ENCODE measurements at regions not wholly inside any gene's neighbourhood (a gene's known extent, or its start where the extent isn't known, plus 50 kb on each side); places are given as distances from the start of the nearest gene placed in this dataset.

DNA sequence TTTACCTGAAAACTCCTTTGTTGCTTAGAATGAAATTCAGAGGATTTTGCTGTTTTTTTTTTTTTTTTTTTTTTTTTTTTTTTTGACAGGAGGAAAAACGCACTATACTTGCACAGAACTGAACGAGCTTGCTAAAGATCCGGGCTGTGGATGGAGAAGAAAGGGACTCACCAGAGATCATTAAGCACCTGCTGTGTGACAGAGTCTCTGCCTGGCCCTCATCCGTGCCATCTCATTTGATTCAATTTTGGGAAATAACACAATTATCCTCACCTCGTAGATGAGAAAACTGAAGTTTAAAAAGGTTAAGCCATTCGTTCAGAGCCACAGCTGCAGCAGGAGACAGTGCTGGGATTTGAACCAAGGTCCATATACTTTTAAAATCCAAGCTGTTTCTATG is 775.4 kb upstream of the ID2 start:
- no peak for DNase-seq

GRCh38 chr2:7907041-7907440 is 774.8 kb upstream of the ID2 start:
- DNase-seq, result no peak

- no peak for DNase-seq
These were observed 771.1 kb upstream of the ID2 start for GRCh38 chr2:7910752-7911151.

DNA sequence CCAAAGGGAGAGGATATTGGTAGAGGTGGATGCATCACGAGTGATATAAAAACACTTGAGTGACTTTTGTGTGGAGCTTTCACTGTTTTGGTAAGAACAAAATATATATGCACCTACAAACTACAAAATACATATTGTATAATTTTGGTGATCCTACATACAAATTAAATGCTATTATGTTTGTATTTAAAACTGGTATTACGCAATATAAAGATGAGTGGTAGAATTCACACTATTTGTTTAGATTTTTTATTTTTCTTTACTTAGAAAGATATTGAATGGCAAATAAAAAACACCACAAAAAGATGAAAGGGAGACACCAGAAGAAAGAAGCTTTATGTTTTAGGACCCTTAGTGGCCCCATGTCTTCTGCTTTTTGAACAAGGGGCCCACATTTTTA is 770.7 kb upstream of the ID2 start:
- DNase-seq, result no peak

DNA sequence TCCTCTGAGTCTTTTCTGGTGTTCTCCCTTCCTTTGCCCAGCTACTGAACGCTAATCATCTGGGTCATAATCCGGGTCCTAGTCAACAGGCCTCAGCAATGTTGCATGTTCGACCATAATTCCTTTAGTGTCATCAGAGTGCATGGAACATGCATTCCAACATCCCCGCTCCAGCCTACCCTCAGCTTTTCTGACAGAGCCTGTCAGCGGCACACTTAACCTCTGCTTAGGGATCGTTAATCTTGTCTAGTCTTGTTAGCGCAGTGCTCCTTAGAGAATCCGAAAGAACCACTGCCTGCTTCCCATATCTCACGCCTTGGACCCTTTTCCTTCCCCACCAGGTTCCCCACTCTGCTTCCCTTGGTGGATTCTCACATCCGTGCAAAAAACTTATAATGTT is 767.9 kb upstream of the ID2 start:
- no peak for DNase-seq

- no peak for DNase-seq
These were observed 766.4 kb upstream of the ID2 start for GRCh38 chr2:7915302-7916091.

DNA sequence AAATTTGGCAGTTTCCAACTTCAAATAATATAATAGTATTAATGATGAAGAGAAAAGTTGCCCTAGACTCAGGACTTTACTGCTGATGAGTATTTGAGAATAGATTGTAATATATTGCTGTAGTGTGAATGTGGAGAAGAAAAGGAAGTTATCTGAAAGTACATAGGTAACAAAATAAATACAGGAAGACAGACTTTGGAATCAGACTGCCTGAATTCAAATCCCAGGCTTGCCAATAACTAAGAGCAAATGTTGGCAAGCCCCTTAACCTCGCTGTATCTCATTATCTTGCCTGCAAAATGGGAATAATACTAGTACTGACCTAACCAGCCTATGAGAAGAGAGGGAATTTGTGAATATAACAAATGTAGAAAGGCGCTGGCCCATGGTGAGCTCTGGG is 765.2 kb upstream of the ID2 start:
- no peak for DNase-seq

GRCh38 chr2:7919510-7919909 is 762.3 kb upstream of the ID2 start:
- DNase-seq, result no peak

DNA sequence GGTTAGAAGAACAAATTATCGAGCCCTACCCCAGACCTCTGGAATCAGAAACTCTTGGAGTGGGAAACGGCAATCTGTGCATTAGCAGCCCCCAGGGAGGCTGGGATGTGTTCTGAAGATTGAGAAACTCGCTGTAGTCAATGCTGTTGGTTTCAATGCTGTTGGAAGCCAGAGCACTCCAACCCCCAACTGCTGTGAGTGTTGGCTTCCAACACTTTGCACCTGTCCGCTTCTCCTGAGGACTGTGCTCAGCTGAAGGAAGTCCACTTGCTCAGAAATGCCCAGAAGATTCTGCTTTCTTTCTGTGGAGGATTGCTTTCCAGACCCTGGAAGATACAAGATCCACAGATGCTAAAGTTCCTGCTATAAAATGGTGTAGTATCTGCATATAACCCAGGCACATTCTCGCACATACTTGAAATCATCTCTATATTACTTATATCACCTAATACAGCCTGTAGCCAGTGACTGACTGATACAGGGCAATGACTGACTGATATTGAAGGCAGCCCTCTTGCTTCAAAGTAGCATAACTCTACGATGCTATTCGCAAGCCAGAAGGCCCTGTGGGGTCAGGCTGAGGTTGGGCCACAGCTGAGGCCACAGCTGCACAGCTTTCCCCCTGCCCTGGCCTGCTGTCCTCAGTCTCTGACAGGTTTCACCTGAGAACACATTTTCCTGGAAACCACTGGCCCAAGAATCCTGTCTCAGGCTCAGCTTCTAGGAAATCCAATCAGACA is 757.7 kb upstream of the ID2 start:
- DNase-seq, result no peak

- DNase-seq, result no peak
These were observed 756.4 kb upstream of the ID2 start for GRCh38 chr2:7925506-7925905.

- DNase-seq, result no peak
These were observed 754.2 kb upstream of the ID2 start for GRCh38 chr2:7927691-7928090.

- no peak for DNase-seq
These were observed 752.6 kb upstream of the ID2 start for GRCh38 chr2:7929281-7929680.

GRCh38 chr2:7930800-7931635 is 750.8 kb upstream of the ID2 start:
- DNase-seq, result no peak

- no peak for DNase-seq
These were observed 750.0 kb upstream of the ID2 start for GRCh38 chr2:7931808-7932207.

GRCh38 chr2:7933672-7934071 is 748.2 kb upstream of the ID2 start:
- no peak for DNase-seq

GRCh38 chr2:7934476-7934875 is 747.4 kb upstream of the ID2 start:
- DNase-seq, result no peak

DNA sequence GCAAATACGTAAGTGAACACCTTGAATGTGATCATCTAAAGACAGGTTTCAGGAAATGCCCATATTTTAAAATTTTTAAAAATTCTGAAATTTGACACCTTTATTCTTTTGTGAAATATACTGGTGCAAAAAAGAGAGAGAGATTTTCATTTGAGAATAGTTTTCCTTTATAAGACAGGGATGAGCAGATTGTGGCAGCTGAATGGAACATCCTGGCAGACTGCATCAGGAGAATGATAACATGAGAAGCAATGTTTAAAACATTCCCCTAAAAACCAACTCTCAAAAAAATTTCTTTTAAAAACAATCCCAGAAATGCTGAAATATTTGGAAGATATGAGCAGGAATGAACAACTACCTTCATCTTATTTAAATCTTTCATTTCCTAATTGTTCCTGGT is 744.8 kb upstream of the ID2 start:
- DNase-seq, result no peak

GRCh38 chr2:7940723-7941122 is 741.1 kb upstream of the ID2 start:
- DNase-seq, result no peak

DNA sequence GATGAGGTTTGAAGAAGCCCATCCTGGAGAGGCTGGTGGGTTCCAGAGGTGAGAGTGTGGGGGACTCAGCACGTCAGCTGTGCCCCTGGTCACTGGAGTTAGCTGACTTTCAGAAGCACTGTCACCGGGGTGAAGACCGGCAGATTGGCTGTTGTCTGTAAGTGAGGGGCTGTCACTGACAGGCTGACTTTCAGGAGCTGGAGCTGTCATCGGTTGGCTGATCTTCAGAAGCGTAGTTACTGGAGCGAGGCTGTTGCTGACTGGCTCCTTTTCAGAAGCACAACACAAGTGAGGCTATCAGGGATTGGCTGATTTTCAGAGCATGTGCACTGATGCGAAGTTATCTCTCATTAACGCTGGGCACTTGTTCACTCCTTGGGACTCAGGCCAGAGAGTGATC is 738.4 kb upstream of the ID2 start:
- no peak for DNase-seq

DNA sequence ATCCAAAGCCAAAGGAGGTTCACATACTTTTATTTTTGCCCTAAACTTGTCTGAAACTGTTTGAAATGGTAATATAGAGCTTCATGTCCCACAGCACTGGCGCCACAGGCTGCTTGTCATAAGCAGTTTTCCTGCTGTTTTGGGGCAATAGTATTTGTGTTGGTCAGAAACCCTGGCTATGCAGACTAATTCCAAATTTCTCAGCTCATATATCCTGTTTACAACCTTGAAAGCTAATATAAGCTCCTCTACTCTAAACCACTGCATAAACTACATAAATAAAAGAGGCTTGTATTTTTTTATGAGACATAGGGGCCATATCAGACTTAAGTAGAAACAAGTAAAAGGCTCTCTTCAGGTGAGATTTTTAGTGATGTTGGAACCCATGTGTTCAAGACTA is 736.8 kb upstream of the ID2 start:
- DNase-seq, result no peak

DNA sequence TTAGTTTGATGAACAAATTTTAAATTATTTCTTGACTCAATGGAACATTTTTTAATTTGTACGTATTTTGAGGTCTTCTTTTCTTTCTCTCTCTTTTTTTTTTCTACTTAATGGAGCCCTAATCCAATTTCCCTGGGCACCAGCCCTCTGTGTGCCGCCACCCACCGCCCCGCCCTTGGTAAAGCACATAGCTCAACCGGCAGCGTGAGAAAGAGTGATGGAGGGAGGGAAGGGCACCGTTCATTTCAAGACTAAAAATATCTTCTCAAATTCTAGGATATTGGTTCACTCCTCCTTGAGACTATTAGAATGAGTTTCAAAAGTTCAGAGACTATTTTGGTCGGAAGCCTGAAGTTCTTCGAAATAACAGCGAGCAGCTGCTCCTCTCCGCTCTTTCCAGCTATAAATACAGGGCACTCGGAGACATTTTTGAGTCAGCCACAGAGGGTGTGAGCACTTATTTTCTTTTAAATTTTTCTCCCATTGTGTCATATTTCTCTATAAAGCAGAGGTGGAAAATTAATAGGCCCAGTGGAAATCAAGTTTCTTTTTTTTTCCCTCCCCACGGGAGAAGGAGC is 731.7 kb upstream of the ID2 start:
- no peak for DNase-seq

- DNase-seq, result no peak
These were observed 730.9 kb upstream of the ID2 start for GRCh38 chr2:7951001-7951400.

- no peak for DNase-seq
These were observed 730.4 kb upstream of the ID2 start for GRCh38 chr2:7951490-7951889.
